ENCODE measurements at regions not wholly inside any gene's neighbourhood (a gene's known extent, or its start where the extent isn't known, plus 50 kb on each side); places are given as distances from the start of the nearest gene placed in this dataset.

GRCh38 chr4:32958586-32958985 is 2238.4 kb downstream of the PCDH7 start:
- BruUV-seq (replicated peaks): no TSS peak
- ChIA-PET POLR2A (ENCODE audit: low non-redundant PET) (no interaction called here), CTCF (no interaction called here)
- Histone ChIP-seq H3K27me3 (replicated peaks; ENCODE audit: insufficient read depth, low read depth, low read length, poor library complexity) (no peaks in the 10 kb centered on the region), H3K4me1 (ENCODE audit: insufficient read depth, low read length, poor library complexity, severe bottlenecking) (no peaks in the 10 kb centered on the region), H3K9me3 (ENCODE audit: low read depth, low read length, poor library complexity, severe bottlenecking) (no peaks in the 10 kb centered on the region), H3K27ac (ENCODE audit: low read depth, low read length, poor library complexity, severe bottlenecking) (no peak overlapping the region), H3K4me3 (ENCODE audit: low read depth, low read length, poor library complexity, severe bottlenecking) (no peak overlapping the region), H3K36me3 (ENCODE audit: insufficient read depth, low read length, poor library complexity, severe bottlenecking) (no peaks in the 10 kb centered on the region)
- DNase-seq (ENCODE audit: low spot score): no peak
- TF ChIP-seq CTCF (conservative IDR thresholded peaks at IDR 0.05; ENCODE audit: low read depth, low read length) (no peak), EZH2 (IDR thresholded peaks at IDR 0.05; ENCODE audit: borderline replicate concordance, low read depth, low read length, poor library complexity, severe bottlenecking) (no peak)
- intact Hi-C loops (cut with micrococcal nuclease; ENCODE audit: unreplicated experiment): no loop called here

GRCh38 chr4:32962100-32962499 is 2241.9 kb downstream of the PCDH7 start:
- H3K27ac ChIP-seq (ENCODE audit: low read depth, low read length, poor library complexity, severe bottlenecking): no peak overlapping the region
- no peaks in the 10 kb centered on the region for H3K9me3 ChIP-seq (ENCODE audit: low read depth, low read length, poor library complexity, severe bottlenecking)
- no peaks in the 10 kb centered on the region for H3K27me3 ChIP-seq (replicated peaks; ENCODE audit: insufficient read depth, low read depth, low read length, poor library complexity)
- no peak for DNase-seq (ENCODE audit: low spot score)
- CTCF ChIA-PET: no interaction called here
- H3K36me3 ChIP-seq (ENCODE audit: insufficient read depth, low read length, poor library complexity, severe bottlenecking): no peaks in the 10 kb centered on the region
- H3K4me1 ChIP-seq (ENCODE audit: insufficient read depth, low read length, poor library complexity, severe bottlenecking): no peaks in the 10 kb centered on the region
- intact Hi-C loops (cut with micrococcal nuclease; ENCODE audit: unreplicated experiment): no loop called here
- no peak overlapping the region for H3K4me3 ChIP-seq (ENCODE audit: low read depth, low read length, poor library complexity, severe bottlenecking)
- POLR2A ChIA-PET (ENCODE audit: low non-redundant PET): no interaction called here
- TF ChIP-seq CTCF (conservative IDR thresholded peaks at IDR 0.05; ENCODE audit: low read depth, low read length) (no peak), EZH2 (IDR thresholded peaks at IDR 0.05; ENCODE audit: borderline replicate concordance, low read depth, low read length, poor library complexity, severe bottlenecking) (no peak)
- no TSS peak for BruUV-seq (replicated peaks)

GRCh38 chr4:32985256-32985655 is 2265.1 kb downstream of the PCDH7 start:
- TF ChIP-seq CTCF (conservative IDR thresholded peaks at IDR 0.05; ENCODE audit: low read depth, low read length): no peak
- TF ChIP-seq EZH2 (IDR thresholded peaks at IDR 0.05; ENCODE audit: borderline replicate concordance, low read depth, low read length, poor library complexity, severe bottlenecking): no peak
- H3K4me1 ChIP-seq (ENCODE audit: insufficient read depth, low read length, poor library complexity, severe bottlenecking): no peaks in the 10 kb centered on the region
- ChIA-PET POLR2A (ENCODE audit: low non-redundant PET) (no interaction called here), CTCF (no interaction called here)
- no peaks in the 10 kb centered on the region for H3K27me3 ChIP-seq (replicated peaks; ENCODE audit: insufficient read depth, low read depth, low read length, poor library complexity)
- intact Hi-C loops (cut with micrococcal nuclease; ENCODE audit: unreplicated experiment): no loop called here
- no peak overlapping the region for H3K27ac ChIP-seq (ENCODE audit: low read depth, low read length, poor library complexity, severe bottlenecking)
- DNase-seq (ENCODE audit: low spot score): peak; percentile 2
- no peaks in the 10 kb centered on the region for H3K9me3 ChIP-seq (ENCODE audit: low read depth, low read length, poor library complexity, severe bottlenecking)
- no peak overlapping the region for H3K4me3 ChIP-seq (ENCODE audit: low read depth, low read length, poor library complexity, severe bottlenecking)
- no TSS peak for BruUV-seq (replicated peaks)
- no peaks in the 10 kb centered on the region for H3K36me3 ChIP-seq (ENCODE audit: insufficient read depth, low read length, poor library complexity, severe bottlenecking)
